Neural progenitor cell (in vitro differentiated cells): ENCODE measurements at regions not wholly inside any gene's neighbourhood (a gene's known extent, or its start where the extent isn't known, plus 50 kb on each side); places are given as distances from the start of the nearest gene placed in this dataset.

Source experiments
- EZH2 ChIP-seq: fragments of 200-600 bp; sonication (generic); IDR thresholded peaks from 2 replicates; pipeline ENCODE4 v1.6.1; 2017; ENCODE audit warnings: antibody characterized with exemption, mild to moderate bottlenecking, moderate library complexity
- TF ChIP-seq, protein P1 (sequence below): fragments of 200-600 bp; sonication (generic); IDR thresholded peaks from 2 replicates; pipeline ENCODE4 v1.5.1; 2017; ENCODE audit warnings: antibody characterized with exemption, mild to moderate bottlenecking

DNA sequence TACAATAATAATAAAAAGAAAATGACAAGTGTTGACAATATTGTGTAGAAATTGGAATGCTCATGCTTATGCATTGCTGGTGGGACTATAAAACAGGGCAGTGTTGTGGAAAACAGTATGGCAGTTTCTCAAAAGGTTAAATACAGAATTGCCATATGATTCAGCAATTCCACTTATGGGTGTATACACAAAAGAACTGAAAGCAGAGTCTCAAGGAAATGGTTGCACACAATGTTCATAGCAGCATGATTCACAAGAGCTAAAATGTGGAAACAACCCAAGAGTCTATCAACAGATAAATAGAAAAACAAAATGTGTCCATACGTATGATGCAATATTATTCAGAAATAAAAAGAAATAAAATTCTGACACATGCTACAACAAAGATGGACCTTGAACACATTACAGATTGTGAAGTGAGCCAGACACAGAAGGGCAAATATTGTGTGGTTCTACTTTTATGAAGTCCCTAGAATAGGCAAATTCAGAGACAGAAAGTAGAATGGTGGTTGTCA is 64.8 kb upstream of the GRM8 start:
- TF ChIP-seq, protein P1, sequence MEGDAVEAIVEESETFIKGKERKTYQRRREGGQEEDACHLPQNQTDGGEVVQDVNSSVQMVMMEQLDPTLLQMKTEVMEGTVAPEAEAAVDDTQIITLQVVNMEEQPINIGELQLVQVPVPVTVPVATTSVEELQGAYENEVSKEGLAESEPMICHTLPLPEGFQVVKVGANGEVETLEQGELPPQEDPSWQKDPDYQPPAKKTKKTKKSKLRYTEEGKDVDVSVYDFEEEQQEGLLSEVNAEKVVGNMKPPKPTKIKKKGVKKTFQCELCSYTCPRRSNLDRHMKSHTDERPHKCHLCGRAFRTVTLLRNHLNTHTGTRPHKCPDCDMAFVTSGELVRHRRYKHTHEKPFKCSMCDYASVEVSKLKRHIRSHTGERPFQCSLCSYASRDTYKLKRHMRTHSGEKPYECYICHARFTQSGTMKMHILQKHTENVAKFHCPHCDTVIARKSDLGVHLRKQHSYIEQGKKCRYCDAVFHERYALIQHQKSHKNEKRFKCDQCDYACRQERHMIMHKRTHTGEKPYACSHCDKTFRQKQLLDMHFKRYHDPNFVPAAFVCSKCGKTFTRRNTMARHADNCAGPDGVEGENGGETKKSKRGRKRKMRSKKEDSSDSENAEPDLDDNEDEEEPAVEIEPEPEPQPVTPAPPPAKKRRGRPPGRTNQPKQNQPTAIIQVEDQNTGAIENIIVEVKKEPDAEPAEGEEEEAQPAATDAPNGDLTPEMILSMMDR = no peak
- no peak for TF ChIP-seq EZH2
